ENCODE measurements at regions not wholly inside any gene's neighbourhood (a gene's known extent, or its start where the extent isn't known, plus 50 kb on each side); places are given as distances from the start of the nearest gene placed in this dataset.

GRCh38 chr9:25260046-25260445 is 418.2 kb downstream of the TUSC1 start:
- TF ChIP-seq, protein P1, sequence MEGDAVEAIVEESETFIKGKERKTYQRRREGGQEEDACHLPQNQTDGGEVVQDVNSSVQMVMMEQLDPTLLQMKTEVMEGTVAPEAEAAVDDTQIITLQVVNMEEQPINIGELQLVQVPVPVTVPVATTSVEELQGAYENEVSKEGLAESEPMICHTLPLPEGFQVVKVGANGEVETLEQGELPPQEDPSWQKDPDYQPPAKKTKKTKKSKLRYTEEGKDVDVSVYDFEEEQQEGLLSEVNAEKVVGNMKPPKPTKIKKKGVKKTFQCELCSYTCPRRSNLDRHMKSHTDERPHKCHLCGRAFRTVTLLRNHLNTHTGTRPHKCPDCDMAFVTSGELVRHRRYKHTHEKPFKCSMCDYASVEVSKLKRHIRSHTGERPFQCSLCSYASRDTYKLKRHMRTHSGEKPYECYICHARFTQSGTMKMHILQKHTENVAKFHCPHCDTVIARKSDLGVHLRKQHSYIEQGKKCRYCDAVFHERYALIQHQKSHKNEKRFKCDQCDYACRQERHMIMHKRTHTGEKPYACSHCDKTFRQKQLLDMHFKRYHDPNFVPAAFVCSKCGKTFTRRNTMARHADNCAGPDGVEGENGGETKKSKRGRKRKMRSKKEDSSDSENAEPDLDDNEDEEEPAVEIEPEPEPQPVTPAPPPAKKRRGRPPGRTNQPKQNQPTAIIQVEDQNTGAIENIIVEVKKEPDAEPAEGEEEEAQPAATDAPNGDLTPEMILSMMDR (conservative IDR thresholded peaks at IDR 0.05), result no peak
- H3K36me3 ChIP-seq (ENCODE audit: control insufficient read depth, insufficient read depth, low read length), result no peaks in the 10 kb centered on the region
- no peaks in the 10 kb centered on the region for H3K4me1 ChIP-seq (ENCODE audit: control insufficient read depth, insufficient read depth, low read length)
- no peak overlapping the region for H3K4me3 ChIP-seq (ENCODE audit: low read length)
- no peaks in the 10 kb centered on the region for H3K9me3 ChIP-seq (ENCODE audit: control insufficient read depth, low read length)
- H3K27ac ChIP-seq (ENCODE audit: low read depth, low read length), result no peak overlapping the region
- no peaks in the 10 kb centered on the region for H3K36me3 Mint-ChIP-seq (ENCODE audit: low read depth)
- H3K9me3 Mint-ChIP-seq, result peaks cover 4% of the 10 kb centered on the region
- H3K9ac ChIP-seq (ENCODE audit: extremely low read depth, low read length, poor library complexity, severe bottlenecking), result no peak overlapping the region
- DNase-seq, result no peak
- 85% methylated on average over 1 of the region's 1 CpG; no CpG with 5 or more reads in 1 of the 2 experiments for WGBS, 2 experiments (ENCODE audit: insufficient coverage in 1 of 2, insufficient read length in 1 of 2)
- no peaks in the 10 kb centered on the region for H3K27me3 ChIP-seq (ENCODE audit: control insufficient read depth, insufficient read depth, low read length, poor library complexity, severe bottlenecking)
- H3K27ac Mint-ChIP-seq, result no peak overlapping the region
- no peaks in the 10 kb centered on the region for H3K27me3 Mint-ChIP-seq (ENCODE audit: insufficient read depth)
- no peak overlapping the region for H3K4me3 Mint-ChIP-seq
- peaks cover 9% of the 10 kb centered on the region for H3K4me1 Mint-ChIP-seq

DNA sequence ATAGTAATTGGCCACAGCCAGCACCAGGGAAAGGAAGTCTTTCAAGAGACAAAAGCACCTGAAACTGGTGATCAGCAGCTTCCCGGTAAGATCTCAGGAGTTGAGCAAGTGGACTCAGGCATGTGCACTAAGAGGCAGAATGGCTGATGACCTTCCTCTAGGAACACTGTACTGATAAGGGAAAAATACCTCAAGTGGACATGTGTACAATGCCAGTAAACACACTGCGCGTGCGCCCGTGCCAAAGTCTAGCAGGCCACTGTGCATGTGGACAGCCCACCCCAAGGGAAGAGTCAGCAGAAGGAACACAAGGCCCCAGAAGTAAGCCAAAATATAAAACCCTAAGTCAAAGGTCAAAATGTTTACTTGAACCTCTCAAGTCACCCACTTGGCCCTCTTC is 423.0 kb downstream of the TUSC1 start:
- H3K27ac Mint-ChIP-seq, result no peak overlapping the region
- H3K9ac ChIP-seq (ENCODE audit: extremely low read depth, low read length, poor library complexity, severe bottlenecking), result no peak overlapping the region
- no peaks in the 10 kb centered on the region for H3K4me1 Mint-ChIP-seq
- H3K9me3 ChIP-seq (ENCODE audit: control insufficient read depth, low read length), result no peaks in the 10 kb centered on the region
- H3K4me3 Mint-ChIP-seq, result no peak overlapping the region
- no peak overlapping the region for H3K27ac ChIP-seq (ENCODE audit: low read depth, low read length)
- no peak for DNase-seq
- peaks cover 4% of the 10 kb centered on the region for H3K9me3 Mint-ChIP-seq
- H3K4me3 ChIP-seq (ENCODE audit: low read length), result no peak overlapping the region
- H3K4me1 ChIP-seq (ENCODE audit: control insufficient read depth, insufficient read depth, low read length), result no peaks in the 10 kb centered on the region
- no peaks in the 10 kb centered on the region for H3K27me3 Mint-ChIP-seq (ENCODE audit: insufficient read depth)
- 94 to 96% methylated on average over 4 to 5 of the region's 5 CpGs for whole genome bisulfite sequencing, 2 experiments (ENCODE audit: insufficient coverage in 1 of 2, insufficient read length in 1 of 2)
- H3K27me3 ChIP-seq (ENCODE audit: control insufficient read depth, insufficient read depth, low read length, poor library complexity, severe bottlenecking), result no peaks in the 10 kb centered on the region
- TF ChIP-seq, protein P1 (conservative IDR thresholded peaks at IDR 0.05), result no peak
- no peaks in the 10 kb centered on the region for H3K36me3 ChIP-seq (ENCODE audit: control insufficient read depth, insufficient read depth, low read length)
- H3K36me3 Mint-ChIP-seq (ENCODE audit: low read depth), result no peaks in the 10 kb centered on the region

DNA sequence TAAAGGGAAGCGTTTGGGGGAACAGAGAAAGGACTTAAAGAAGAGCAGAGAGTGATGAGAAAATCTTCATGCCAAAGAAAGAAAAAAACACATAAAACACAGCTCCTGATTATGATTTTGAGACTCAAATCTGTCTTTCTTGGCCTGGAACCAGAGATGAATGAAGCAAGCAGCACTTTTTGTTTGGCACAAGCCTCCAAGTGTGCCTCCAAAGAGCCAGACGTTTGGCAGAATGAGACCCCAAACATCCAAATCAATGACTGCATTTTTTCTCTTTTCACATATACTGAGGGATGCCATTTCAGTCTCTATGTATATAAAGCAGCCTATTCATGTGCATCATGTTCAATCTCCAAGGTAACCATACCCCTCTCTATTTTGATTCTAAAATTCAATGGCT is 424.2 kb downstream of the TUSC1 start:
- WGBS, 2 experiments (ENCODE audit: insufficient coverage in 1 of 2, insufficient read length in 1 of 2), result 75 to 87% methylated on average over 2 of the region's 2 CpGs
- H3K27me3 Mint-ChIP-seq (ENCODE audit: insufficient read depth), result no peaks in the 10 kb centered on the region
- no peaks in the 10 kb centered on the region for H3K27me3 ChIP-seq (ENCODE audit: control insufficient read depth, insufficient read depth, low read length, poor library complexity, severe bottlenecking)

More for the DNA sequence above, 424.2 kb downstream of the TUSC1 start:
- H3K9ac ChIP-seq (ENCODE audit: extremely low read depth, low read length, poor library complexity, severe bottlenecking), result no peak overlapping the region
- no peak overlapping the region for H3K4me3 ChIP-seq (ENCODE audit: low read length)
- DNase-seq, result no peak
- H3K4me1 ChIP-seq (ENCODE audit: control insufficient read depth, insufficient read depth, low read length), result no peaks in the 10 kb centered on the region
- peaks cover 11% of the 10 kb centered on the region for H3K9me3 Mint-ChIP-seq
- H3K4me3 Mint-ChIP-seq, result no peak overlapping the region
- no peaks in the 10 kb centered on the region for H3K36me3 ChIP-seq (ENCODE audit: control insufficient read depth, insufficient read depth, low read length)
- H3K27ac Mint-ChIP-seq, result no peak overlapping the region
- TF ChIP-seq, protein P1 (conservative IDR thresholded peaks at IDR 0.05), result no peak
- H3K36me3 Mint-ChIP-seq (ENCODE audit: low read depth), result no peaks in the 10 kb centered on the region
- peaks cover 8% of the 10 kb centered on the region for H3K9me3 ChIP-seq (ENCODE audit: control insufficient read depth, low read length)
- no peaks in the 10 kb centered on the region for H3K4me1 Mint-ChIP-seq
- H3K27ac ChIP-seq (ENCODE audit: low read depth, low read length), result no peak overlapping the region
